ENCODE measurements at regions not wholly inside any gene's neighbourhood (a gene's known extent, or its start where the extent isn't known, plus 50 kb on each side); places are given as distances from the start of the nearest gene placed in this dataset.
"Not testable (repeated sequence)": the region's sequence is repeated elsewhere in the genome, so short reads cannot be mapped to it uniquely, and the experiment has no call there.

DNA sequence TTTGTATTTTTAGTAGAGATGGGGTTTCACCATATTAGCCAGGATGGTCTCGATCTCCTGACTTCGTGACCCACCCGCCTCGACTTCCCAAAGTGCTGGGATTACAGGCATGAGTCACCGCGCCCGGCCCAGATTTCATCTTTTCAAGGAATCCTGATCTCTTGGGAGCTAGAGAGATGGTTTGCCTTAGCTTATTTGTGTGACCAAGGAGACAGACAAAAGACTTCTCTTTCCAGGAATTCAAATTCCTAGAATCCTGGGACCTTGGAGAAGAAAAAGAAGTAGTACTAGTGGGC, 337.1 kb upstream of the KLF4 start:
- TF ChIP-seq, protein P1, sequence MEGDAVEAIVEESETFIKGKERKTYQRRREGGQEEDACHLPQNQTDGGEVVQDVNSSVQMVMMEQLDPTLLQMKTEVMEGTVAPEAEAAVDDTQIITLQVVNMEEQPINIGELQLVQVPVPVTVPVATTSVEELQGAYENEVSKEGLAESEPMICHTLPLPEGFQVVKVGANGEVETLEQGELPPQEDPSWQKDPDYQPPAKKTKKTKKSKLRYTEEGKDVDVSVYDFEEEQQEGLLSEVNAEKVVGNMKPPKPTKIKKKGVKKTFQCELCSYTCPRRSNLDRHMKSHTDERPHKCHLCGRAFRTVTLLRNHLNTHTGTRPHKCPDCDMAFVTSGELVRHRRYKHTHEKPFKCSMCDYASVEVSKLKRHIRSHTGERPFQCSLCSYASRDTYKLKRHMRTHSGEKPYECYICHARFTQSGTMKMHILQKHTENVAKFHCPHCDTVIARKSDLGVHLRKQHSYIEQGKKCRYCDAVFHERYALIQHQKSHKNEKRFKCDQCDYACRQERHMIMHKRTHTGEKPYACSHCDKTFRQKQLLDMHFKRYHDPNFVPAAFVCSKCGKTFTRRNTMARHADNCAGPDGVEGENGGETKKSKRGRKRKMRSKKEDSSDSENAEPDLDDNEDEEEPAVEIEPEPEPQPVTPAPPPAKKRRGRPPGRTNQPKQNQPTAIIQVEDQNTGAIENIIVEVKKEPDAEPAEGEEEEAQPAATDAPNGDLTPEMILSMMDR (IDR thresholded peaks at IDR 0.05), result not testable (repeated sequence)
- not testable (repeated sequence) for TF ChIP-seq POLR2A (IDR thresholded peaks at IDR 0.05)

Measured in vagina (tissue), 2 donors.